Activated T-cell treated with anti-CD3 and anti-CD28 coated beads, Interleukin-2, amount 50 U/mL, for 4 hours (primary cell): ENCODE measurements at regions not wholly inside any gene's neighbourhood (a gene's known extent, or its start where the extent isn't known, plus 50 kb on each side); places are given as distances from the start of the nearest gene placed in this dataset.

Source experiments
- ATAC-seq, 2 donors: fragments of 200-7000 bp; cut with Tn5 transposase; one replicate each; pipeline ENCODE4 v1.10.0; 2021
- DNase-seq: peaks from one replicate; pipeline ENCODE4 v3.0.0-alpha.2; 2020
- H3K27me3 Mint-ChIP-seq: one replicate; pipeline ENCODE4 v1.8.0; 2021; ENCODE audit warnings: low read depth, mixed read lengths
- H3K36me3 Mint-ChIP-seq: one replicate; pipeline ENCODE4 v1.8.0; 2022; ENCODE audit warnings: mixed read lengths; ENCODE audit not compliant: insufficient read depth
- H3K4me1 Mint-ChIP-seq: one replicate; pipeline ENCODE4 v1.8.0; 2021; ENCODE audit warnings: low read depth, mixed read lengths
- H3K4me3 Mint-ChIP-seq: one replicate; pipeline ENCODE4 v1.8.0; 2021; ENCODE audit warnings: mild to moderate bottlenecking, moderate library complexity, mixed read lengths
- H3K9me3 Mint-ChIP-seq: one replicate; pipeline ENCODE4 v1.8.0; 2021; ENCODE audit warnings: mixed read lengths

GRCh38 chr16:66084306-66084705 lies 282.2 kb upstream of the CDH5 start:
- DNase-seq (no peak), ATAC-seq (no peak)
- peaks cover 6% of the 10 kb centered on the region for H3K27me3 Mint-ChIP-seq
- H3K4me3 Mint-ChIP-seq: no peak overlapping the region
- peaks cover 4% of the 10 kb centered on the region for H3K9me3 Mint-ChIP-seq
- no peaks in the 10 kb centered on the region for H3K4me1 Mint-ChIP-seq
- no peaks in the 10 kb centered on the region for H3K36me3 Mint-ChIP-seq

GRCh38 chr16:66083171-66083570 lies 283.3 kb upstream of the CDH5 start:
- no peak for DNase-seq
- Mint-ChIP-seq H3K4me1 (no peaks in the 10 kb centered on the region), H3K4me3 (no peak overlapping the region), H3K36me3 (no peaks in the 10 kb centered on the region), H3K9me3 (peaks cover 4% of the 10 kb centered on the region), H3K27me3 (peaks cover 10% of the 10 kb centered on the region)
- no peak for ATAC-seq

GRCh38 chr16:66082424-66082823 lies 284.1 kb upstream of the CDH5 start:
- Mint-ChIP-seq H3K4me1 (no peaks in the 10 kb centered on the region), H3K4me3 (no peak overlapping the region), H3K36me3 (no peaks in the 10 kb centered on the region), H3K9me3 (peaks cover 4% of the 10 kb centered on the region), H3K27me3 (peaks cover 10% of the 10 kb centered on the region)
- DNase-seq (no peak), ATAC-seq (no peak)

GRCh38 chr16:66081775-66082366 lies 284.6 kb upstream of the CDH5 start:
- DNase-seq: no peak
- no peaks in the 10 kb centered on the region for H3K36me3 Mint-ChIP-seq
- H3K9me3 Mint-ChIP-seq: peaks cover 4% of the 10 kb centered on the region
- H3K4me3 Mint-ChIP-seq: no peak overlapping the region
- H3K27me3 Mint-ChIP-seq: peaks cover 10% of the 10 kb centered on the region
- ATAC-seq: no peak
- H3K4me1 Mint-ChIP-seq: no peaks in the 10 kb centered on the region

- Mint-ChIP-seq H3K9me3 (no peaks in the 10 kb centered on the region), H3K36me3 (no peaks in the 10 kb centered on the region), H3K27me3 (peaks cover 7% of the 10 kb centered on the region), H3K4me3 (no peak overlapping the region), H3K4me1 (no peaks in the 10 kb centered on the region)
- DNase-seq: no peak
- no peak for ATAC-seq
These were observed 286.7 kb upstream of the CDH5 start for GRCh38 chr16:66079671-66080334.

GRCh38 chr16:66070140-66070917 lies 296.2 kb upstream of the CDH5 start:
- H3K27me3 Mint-ChIP-seq: peaks cover 14% of the 10 kb centered on the region
- H3K4me3 Mint-ChIP-seq: no peak overlapping the region
- DNase-seq: no peak
- no peak for ATAC-seq
- no peaks in the 10 kb centered on the region for H3K4me1 Mint-ChIP-seq
- no peaks in the 10 kb centered on the region for H3K9me3 Mint-ChIP-seq
- no peaks in the 10 kb centered on the region for H3K36me3 Mint-ChIP-seq

GRCh38 chr16:66069587-66069986 lies 296.9 kb upstream of the CDH5 start:
- H3K36me3 Mint-ChIP-seq: no peaks in the 10 kb centered on the region

GRCh38 chr16:66066404-66066803 lies 300.1 kb upstream of the CDH5 start:
- no peak for DNase-seq
- Mint-ChIP-seq H3K27me3 (peaks cover 12% of the 10 kb centered on the region), H3K4me3 (no peak overlapping the region), H3K9me3 (no peaks in the 10 kb centered on the region), H3K4me1 (no peaks in the 10 kb centered on the region), H3K36me3 (no peaks in the 10 kb centered on the region)
- ATAC-seq: no peak

More at GRCh38 chr16:66069587-66069986, 296.9 kb upstream of the CDH5 start:
- ATAC-seq: no peak
- DNase-seq: no peak
- H3K27me3 Mint-ChIP-seq: peaks cover 10% of the 10 kb centered on the region
- H3K4me3 Mint-ChIP-seq: no peak overlapping the region
- H3K4me1 Mint-ChIP-seq: no peaks in the 10 kb centered on the region
- no peaks in the 10 kb centered on the region for H3K9me3 Mint-ChIP-seq

GRCh38 chr16:66065925-66066324 lies 300.6 kb upstream of the CDH5 start:
- Mint-ChIP-seq H3K27me3 (peaks cover 17% of the 10 kb centered on the region), H3K36me3 (no peaks in the 10 kb centered on the region), H3K4me3 (no peak overlapping the region), H3K9me3 (no peaks in the 10 kb centered on the region), H3K4me1 (no peaks in the 10 kb centered on the region)
- DNase-seq: no peak
- no peak for ATAC-seq

- no peak for ATAC-seq
- DNase-seq: no peak
These were observed 301.5 kb upstream of the CDH5 start for GRCh38 chr16:66064801-66065530.

GRCh38 chr16:66058832-66059231 lies 307.7 kb upstream of the CDH5 start:
- H3K9me3 Mint-ChIP-seq: no peaks in the 10 kb centered on the region
- ATAC-seq (no peak), DNase-seq (no peak)
- H3K27me3 Mint-ChIP-seq: peaks cover 11% of the 10 kb centered on the region
- H3K4me3 Mint-ChIP-seq: no peak overlapping the region
- H3K4me1 Mint-ChIP-seq: no peaks in the 10 kb centered on the region
- H3K36me3 Mint-ChIP-seq: no peaks in the 10 kb centered on the region

More at GRCh38 chr16:66064801-66065530, 301.5 kb upstream of the CDH5 start:
- Mint-ChIP-seq H3K36me3 (no peaks in the 10 kb centered on the region), H3K4me1 (no peaks in the 10 kb centered on the region), H3K4me3 (no peak overlapping the region), H3K27me3 (peaks cover 15% of the 10 kb centered on the region), H3K9me3 (no peaks in the 10 kb centered on the region)

GRCh38 chr16:66058172-66058691 lies 308.3 kb upstream of the CDH5 start:
- DNase-seq: no peak
- Mint-ChIP-seq H3K27me3 (peaks cover 11% of the 10 kb centered on the region), H3K36me3 (no peaks in the 10 kb centered on the region), H3K4me3 (no peak overlapping the region), H3K4me1 (no peaks in the 10 kb centered on the region), H3K9me3 (no peaks in the 10 kb centered on the region)
- no peak for ATAC-seq

- DNase-seq (no peak), ATAC-seq (no peak)
- Mint-ChIP-seq H3K27me3 (peaks cover 7% of the 10 kb centered on the region), H3K4me1 (no peaks in the 10 kb centered on the region), H3K9me3 (no peaks in the 10 kb centered on the region), H3K36me3 (no peaks in the 10 kb centered on the region), H3K4me3 (no peak overlapping the region)
These were observed 309.4 kb upstream of the CDH5 start for GRCh38 chr16:66057057-66057456.

- no peaks in the 10 kb centered on the region for H3K4me1 Mint-ChIP-seq
- H3K27me3 Mint-ChIP-seq: no peaks in the 10 kb centered on the region
- no peaks in the 10 kb centered on the region for H3K9me3 Mint-ChIP-seq
These were observed 312.4 kb upstream of the CDH5 start for GRCh38 chr16:66054095-66054494.

More at GRCh38 chr16:66054095-66054494, 312.4 kb upstream of the CDH5 start:
- Mint-ChIP-seq H3K4me3 (no peak overlapping the region), H3K36me3 (no peaks in the 10 kb centered on the region)
- no peak for DNase-seq
- ATAC-seq: no peak
